WTC11 (cell line): ENCODE measurements at regions not wholly inside any gene's neighbourhood (a gene's known extent, or its start where the extent isn't known, plus 50 kb on each side); places are given as distances from the start of the nearest gene placed in this dataset.

Experiments
- ATAC-seq: fragments of 200-7000 bp; cut with Tn5 transposase; 2 replicates; pipeline ENCODE4 v1.10.0; 2021; ENCODE audit warnings: mild to moderate bottlenecking, moderate library complexity
- CTCF ChIA-PET: fragments of 300-600 bp; sonication (Branson Sonifier 250); formaldehyde crosslinking; loops from one replicate; lab custom pipeline; 2021; ENCODE audit warnings: antibody characterized with exemption; lab: Charles Lee
- POLR2A ChIA-PET: fragments of 350-600 bp; sonication (Branson Sonifier 250); formaldehyde crosslinking; loops from one replicate; lab custom pipeline; 2021; ENCODE audit warnings: antibody characterized with exemption; lab: Charles Lee
- DNase-seq: peaks from one replicate; pipeline ENCODE4 v3.0.0; 2021; ENCODE audit warnings: low spot score
- H3K27ac Mint-ChIP-seq: 2 replicates; pipeline ENCODE4 v1.8.0; 2021; ENCODE audit warnings: mixed read lengths
- H3K27me3 Mint-ChIP-seq: 2 replicates; pipeline ENCODE4 v1.8.0; 2021; ENCODE audit warnings: low read depth, mild to moderate bottlenecking, moderate library complexity, mixed read lengths
- H3K36me3 Mint-ChIP-seq: 2 replicates; pipeline ENCODE4 v1.8.0; 2021; ENCODE audit warnings: mixed read lengths
- H3K4me1 Mint-ChIP-seq: 2 replicates; pipeline ENCODE4 v1.8.0; 2022; ENCODE audit warnings: mixed read lengths
- H3K4me3 Mint-ChIP-seq: 2 replicates; pipeline ENCODE4 v1.8.0; 2021; ENCODE audit warnings: mild to moderate bottlenecking, moderate library complexity, mixed read lengths
- H3K9me3 Mint-ChIP-seq: 2 replicates; pipeline ENCODE4 v1.8.0; 2021; ENCODE audit warnings: mixed read lengths
- CDX4 ChIP-seq: fragments of 250-450 bp; sonication (Bioruptor Pico); IDR thresholded peaks from 2 replicates; pipeline ENCODE4 v1.9.0; 2021; ENCODE audit warnings: moderate library complexity, mild to moderate bottlenecking, inconsistent platforms, borderline replicate concordance
- CTCF ChIP-seq: fragments of 200-600 bp; IDR thresholded peaks from 2 replicates; pipeline ENCODE4 v1.8.0; 2022; ENCODE audit warnings: antibody characterized with exemption
- E2F1 ChIP-seq: sonication (generic); formaldehyde crosslinking; IDR thresholded peaks from 2 replicates; pipeline ENCODE4 v1.8.0; 2022; ENCODE audit warnings: mild to moderate bottlenecking, missing genetic modification reagents
- FOXJ3 ChIP-seq: sonication (generic); formaldehyde crosslinking; IDR thresholded peaks from 2 replicates; pipeline ENCODE4 v1.9.0; 2021; ENCODE audit warnings: missing genetic modification reagents, mild to moderate bottlenecking, borderline replicate concordance
- FOXP1 ChIP-seq: sonication (generic); formaldehyde crosslinking; IDR thresholded peaks from 2 replicates; pipeline ENCODE4 v1.8.0; 2022; ENCODE audit warnings: missing genetic modification reagents, mild to moderate bottlenecking, moderate library complexity, borderline replicate concordance
- GABPB1 ChIP-seq: sonication (generic); formaldehyde crosslinking; IDR thresholded peaks from 2 replicates; pipeline ENCODE4 v1.8.1; 2023; ENCODE audit warnings: mild to moderate bottlenecking, missing genetic modification reagents
- GRHL2 ChIP-seq: fragments of 250-450 bp; sonication (Bioruptor Pico); IDR thresholded peaks from 2 replicates; pipeline ENCODE4 v1.8.0; 2022; ENCODE audit warnings: mild to moderate bottlenecking, moderate library complexity; ENCODE audit not compliant: insufficient replicate concordance, severe bottlenecking
- HMGXB4 ChIP-seq: sonication (generic); formaldehyde crosslinking; IDR thresholded peaks from 2 replicates; pipeline ENCODE4 v1.8.1; 2023; ENCODE audit warnings: mild to moderate bottlenecking, moderate library complexity, missing genetic modification reagents
- JAZF1 ChIP-seq: fragments of 250-450 bp; sonication (Bioruptor Pico); IDR thresholded peaks from 2 replicates; pipeline ENCODE4 v1.9.0; 2021; ENCODE audit warnings: moderate library complexity, mild to moderate bottlenecking, inconsistent platforms
- KAT7 ChIP-seq: sonication (generic); formaldehyde crosslinking; IDR thresholded peaks from 2 replicates; pipeline ENCODE4 v1.8.1; 2023; ENCODE audit warnings: missing genetic modification reagents, mild to moderate bottlenecking, borderline replicate concordance
- MYBL2 ChIP-seq: sonication (generic); formaldehyde crosslinking; IDR thresholded peaks from 2 replicates; pipeline ENCODE4 v1.8.1; 2023; ENCODE audit warnings: mild to moderate bottlenecking, moderate library complexity, missing genetic modification reagents
- NFE2L1 ChIP-seq: sonication (generic); formaldehyde crosslinking; IDR thresholded peaks from 2 replicates; pipeline ENCODE4 v1.8.1; 2023; ENCODE audit warnings: missing genetic modification reagents
- OVOL2 ChIP-seq: fragments of 250-450 bp; sonication (Bioruptor Pico); IDR thresholded peaks from 2 replicates; pipeline ENCODE4 v1.9.0; 2021; ENCODE audit warnings: mild to moderate bottlenecking, borderline replicate concordance
- RELA ChIP-seq: sonication (generic); formaldehyde crosslinking; IDR thresholded peaks from 2 replicates; pipeline ENCODE4 v1.8.1; 2022; ENCODE audit warnings: missing genetic modification reagents, mild to moderate bottlenecking, borderline replicate concordance
- RORB ChIP-seq: fragments of 250-450 bp; sonication (Bioruptor Pico); IDR thresholded peaks from 2 replicates; pipeline ENCODE4 v1.9.0; 2021; ENCODE audit warnings: mild to moderate bottlenecking
- TEAD4 ChIP-seq: sonication (generic); formaldehyde crosslinking; IDR thresholded peaks from 2 replicates; pipeline ENCODE4 v1.8.0; 2022; ENCODE audit warnings: mild to moderate bottlenecking, missing genetic modification reagents
- USF1 ChIP-seq: sonication (generic); formaldehyde crosslinking; IDR thresholded peaks from 2 replicates; pipeline ENCODE4 v1.8.0; 2022; ENCODE audit warnings: mild to moderate bottlenecking, missing genetic modification reagents
- ZBTB43 ChIP-seq: sonication (generic); formaldehyde crosslinking; IDR thresholded peaks from 2 replicates; pipeline ENCODE4 v1.8.1; 2023; ENCODE audit warnings: mild to moderate bottlenecking, missing genetic modification reagents
- ZNF121 ChIP-seq: sonication (generic); formaldehyde crosslinking; IDR thresholded peaks from 2 replicates; pipeline ENCODE4 v1.8.0; 2023; ENCODE audit warnings: missing genetic modification reagents
- ZNF219 ChIP-seq: sonication (generic); formaldehyde crosslinking; IDR thresholded peaks from 2 replicates; pipeline ENCODE4 v1.8.0; 2023; ENCODE audit warnings: missing genetic modification reagents, mild to moderate bottlenecking, borderline replicate concordance
- ZNF263 ChIP-seq: sonication (generic); formaldehyde crosslinking; IDR thresholded peaks from 2 replicates; pipeline ENCODE4 v1.8.1; 2022; ENCODE audit warnings: low read depth, mild to moderate bottlenecking, moderate library complexity, missing genetic modification reagents
- ZNF416 ChIP-seq: fragments of 250-450 bp; sonication (Bioruptor Pico); IDR thresholded peaks from 2 replicates; pipeline ENCODE4 v1.9.0; 2021; ENCODE audit warnings: mild to moderate bottlenecking, inconsistent platforms
- TF ChIP-seq, protein P1 (sequence below): sonication (generic); formaldehyde crosslinking; IDR thresholded peaks from 2 replicates; pipeline ENCODE4 v1.8.0; 2022; ENCODE audit warnings: mild to moderate bottlenecking, missing genetic modification reagents
- TF ChIP-seq, protein P2 (sequence below): fragments of 250-450 bp; sonication (Bioruptor Pico); IDR thresholded peaks from 2 replicates; pipeline ENCODE4 v2.1.2; 2022; ENCODE audit warnings: mild to moderate bottlenecking, moderate library complexity
- TF ChIP-seq, protein P3 (sequence below): sonication (generic); formaldehyde crosslinking; IDR thresholded peaks from 2 replicates; pipeline ENCODE4 v1.8.1; 2022; ENCODE audit warnings: low read depth, missing genetic modification reagents, borderline replicate concordance

GRCh38 chr1:234734869-234735268 lies 124.9 kb upstream of the IRF2BP2 start:
- no peak for TF ChIP-seq RELA (CRISPR knock-in tag)
- TF ChIP-seq NFE2L1 (CRISPR knock-in tag), result 0 out of 2 replicates have a peak, but pooled peaks have one; percentile 14
- no peak for TF ChIP-seq OVOL2 (CRISPR knock-in tag)
- 0 out of 2 replicates have a peak, but pooled peaks have one; percentile 29 for TF ChIP-seq GABPB1 (CRISPR knock-in tag)
- no peak for TF ChIP-seq ZBTB43 (CRISPR knock-in tag)
- TF ChIP-seq FOXP1, result 0 out of 2 replicates have a peak, but pooled peaks have one; percentile 25
- no peak for TF ChIP-seq HMGXB4 (CRISPR knock-in tag)
- TF ChIP-seq RORB (CRISPR knock-in tag), result no peak
- no peak for TF ChIP-seq ZNF121 (CRISPR knock-in tag)
- no peak for TF ChIP-seq ZNF219
- no peak for TF ChIP-seq JAZF1 (CRISPR knock-in tag)
- TF ChIP-seq, protein P1, sequence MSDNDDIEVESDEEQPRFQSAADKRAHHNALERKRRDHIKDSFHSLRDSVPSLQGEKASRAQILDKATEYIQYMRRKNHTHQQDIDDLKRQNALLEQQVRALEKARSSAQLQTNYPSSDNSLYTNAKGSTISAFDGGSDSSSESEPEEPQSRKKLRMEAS (CRISPR knock-in tag), result peak; percentile 76
- no peak for TF ChIP-seq KAT7 (CRISPR knock-in tag)
- no peak for TF ChIP-seq CTCF
- no peak for TF ChIP-seq USF1 (CRISPR knock-in tag)
- Mint-ChIP-seq H3K4me1 (peaks cover 30% of the 10 kb centered on the region), H3K9me3 (no peaks in the 10 kb centered on the region), H3K27me3 (no peaks in the 10 kb centered on the region), H3K27ac (no peak overlapping the region), H3K4me3 (no peak overlapping the region), H3K36me3 (no peaks in the 10 kb centered on the region)
- peak; percentile 22; the same call in 1 of the 2 replicates for ATAC-seq
- POLR2A ChIA-PET, result no interaction called here
- no peak for DNase-seq
- CTCF ChIA-PET, result interaction anchor here (0.8 to 1.4 kb wide), 4 partner anchors 11 to 359 kb away, joined by 4 to 6 read pairs (median 4); no protein-coding TSS in a partner anchor

DNA sequence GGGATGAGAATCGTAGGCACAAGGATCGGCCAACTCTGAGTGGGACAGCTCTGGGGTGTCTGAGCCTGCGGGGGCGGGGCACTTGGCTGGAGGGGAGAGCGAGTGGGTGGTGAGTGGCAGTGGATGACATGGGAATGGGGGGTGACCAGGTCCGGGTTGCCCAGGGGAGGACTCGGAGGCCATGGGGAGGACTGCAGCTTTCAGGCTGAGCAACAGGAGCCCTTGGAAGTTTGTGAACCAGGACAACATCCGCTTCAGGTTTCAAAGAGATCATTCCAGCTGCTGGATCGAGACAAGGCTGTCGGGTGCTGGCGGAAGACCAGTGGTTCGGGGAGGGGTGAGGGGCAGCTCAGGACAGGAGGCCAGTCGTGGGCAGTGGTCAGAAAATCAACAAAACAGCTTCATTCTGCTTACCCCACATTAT lies 124.4 kb upstream of the IRF2BP2 start:
- DNase-seq (no peak), ATAC-seq (no peak)
- Mint-ChIP-seq H3K4me1 (peaks cover 30% of the 10 kb centered on the region), H3K9me3 (no peaks in the 10 kb centered on the region), H3K36me3 (no peaks in the 10 kb centered on the region), H3K4me3 (no peak overlapping the region), H3K27ac (no peak overlapping the region)
- CTCF ChIA-PET, result no interaction called here
- POLR2A ChIA-PET, result no interaction called here
- no peak for TF ChIP-seq CDX4 (CRISPR knock-in tag)
- TF ChIP-seq, protein P2, sequence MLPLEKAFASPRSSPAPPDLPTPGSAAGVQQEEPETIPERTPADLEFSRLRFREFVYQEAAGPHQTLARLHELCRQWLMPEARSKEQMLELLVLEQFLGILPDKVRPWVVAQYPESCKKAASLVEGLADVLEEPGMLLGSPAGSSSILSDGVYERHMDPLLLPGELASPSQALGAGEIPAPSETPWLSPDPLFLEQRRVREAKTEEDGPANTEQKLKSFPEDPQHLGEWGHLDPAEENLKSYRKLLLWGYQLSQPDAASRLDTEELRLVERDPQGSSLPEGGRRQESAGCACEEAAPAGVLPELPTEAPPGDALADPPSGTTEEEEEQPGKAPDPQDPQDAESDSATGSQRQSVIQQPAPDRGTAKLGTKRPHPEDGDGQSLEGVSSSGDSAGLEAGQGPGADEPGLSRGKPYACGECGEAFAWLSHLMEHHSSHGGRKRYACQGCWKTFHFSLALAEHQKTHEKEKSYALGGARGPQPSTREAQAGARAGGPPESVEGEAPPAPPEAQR (CRISPR knock-in tag), result no peak
- TF ChIP-seq ZNF416 (CRISPR knock-in tag), result no peak
- no peak for TF ChIP-seq ZNF219
- TF ChIP-seq ZNF121 (CRISPR knock-in tag), result no peak
- no peak for TF ChIP-seq TEAD4
- no peak for TF ChIP-seq E2F1 (CRISPR knock-in tag)
- no peak for TF ChIP-seq GRHL2
- TF ChIP-seq NFE2L1 (CRISPR knock-in tag), result no peak
- TF ChIP-seq FOXJ3 (CRISPR knock-in tag), result no peak
- TF ChIP-seq, protein P3, sequence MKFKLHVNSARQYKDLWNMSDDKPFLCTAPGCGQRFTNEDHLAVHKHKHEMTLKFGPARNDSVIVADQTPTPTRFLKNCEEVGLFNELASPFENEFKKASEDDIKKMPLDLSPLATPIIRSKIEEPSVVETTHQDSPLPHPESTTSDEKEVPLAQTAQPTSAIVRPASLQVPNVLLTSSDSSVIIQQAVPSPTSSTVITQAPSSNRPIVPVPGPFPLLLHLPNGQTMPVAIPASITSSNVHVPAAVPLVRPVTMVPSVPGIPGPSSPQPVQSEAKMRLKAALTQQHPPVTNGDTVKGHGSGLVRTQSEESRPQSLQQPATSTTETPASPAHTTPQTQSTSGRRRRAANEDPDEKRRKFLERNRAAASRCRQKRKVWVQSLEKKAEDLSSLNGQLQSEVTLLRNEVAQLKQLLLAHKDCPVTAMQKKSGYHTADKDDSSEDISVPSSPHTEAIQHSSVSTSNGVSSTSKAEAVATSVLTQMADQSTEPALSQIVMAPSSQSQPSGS (CRISPR knock-in tag), result no peak
- no peak; the same call in 1 of the 2 replicates for TF ChIP-seq ZNF263
- TF ChIP-seq MYBL2 (CRISPR knock-in tag), result no peak
- TF ChIP-seq, all 79 proteins: peak for 0
- H3K27me3 Mint-ChIP-seq, result no peaks in the 10 kb centered on the region
